ENCODE measurements at regions not wholly inside any gene's neighbourhood (a gene's known extent, or its start where the extent isn't known, plus 50 kb on each side); places are given as distances from the start of the nearest gene placed in this dataset.

- TF ChIP-seq, protein P1, sequence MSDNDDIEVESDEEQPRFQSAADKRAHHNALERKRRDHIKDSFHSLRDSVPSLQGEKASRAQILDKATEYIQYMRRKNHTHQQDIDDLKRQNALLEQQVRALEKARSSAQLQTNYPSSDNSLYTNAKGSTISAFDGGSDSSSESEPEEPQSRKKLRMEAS (IDR thresholded peaks at IDR 0.05): no peak
- TF ChIP-seq, protein P2, sequence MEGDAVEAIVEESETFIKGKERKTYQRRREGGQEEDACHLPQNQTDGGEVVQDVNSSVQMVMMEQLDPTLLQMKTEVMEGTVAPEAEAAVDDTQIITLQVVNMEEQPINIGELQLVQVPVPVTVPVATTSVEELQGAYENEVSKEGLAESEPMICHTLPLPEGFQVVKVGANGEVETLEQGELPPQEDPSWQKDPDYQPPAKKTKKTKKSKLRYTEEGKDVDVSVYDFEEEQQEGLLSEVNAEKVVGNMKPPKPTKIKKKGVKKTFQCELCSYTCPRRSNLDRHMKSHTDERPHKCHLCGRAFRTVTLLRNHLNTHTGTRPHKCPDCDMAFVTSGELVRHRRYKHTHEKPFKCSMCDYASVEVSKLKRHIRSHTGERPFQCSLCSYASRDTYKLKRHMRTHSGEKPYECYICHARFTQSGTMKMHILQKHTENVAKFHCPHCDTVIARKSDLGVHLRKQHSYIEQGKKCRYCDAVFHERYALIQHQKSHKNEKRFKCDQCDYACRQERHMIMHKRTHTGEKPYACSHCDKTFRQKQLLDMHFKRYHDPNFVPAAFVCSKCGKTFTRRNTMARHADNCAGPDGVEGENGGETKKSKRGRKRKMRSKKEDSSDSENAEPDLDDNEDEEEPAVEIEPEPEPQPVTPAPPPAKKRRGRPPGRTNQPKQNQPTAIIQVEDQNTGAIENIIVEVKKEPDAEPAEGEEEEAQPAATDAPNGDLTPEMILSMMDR (IDR thresholded peaks at IDR 0.05; ENCODE audit: low read depth, low read length, missing input control): no peak
- TF ChIP-seq ZBTB33 (IDR thresholded peaks at IDR 0.05) (no peak), TAF1 (conservative IDR thresholded peaks at IDR 0.05) (no peak), JUND (IDR thresholded peaks at IDR 0.05) (no peak), SP1 (IDR thresholded peaks at IDR 0.05) (no peak), REST (IDR thresholded peaks at IDR 0.05) (no peak)
Measured at GRCh38 chr3:86228101-86228500, 762.8 kb downstream of the VGLL3 start.
